ENCODE measurements at regions not wholly inside any gene's neighbourhood (a gene's known extent, or its start where the extent isn't known, plus 50 kb on each side); places are given as distances from the start of the nearest gene placed in this dataset.

GRCh38 chr10:61138708-61139591 is 195.0 kb upstream of the RHOBTB1 start:
- DNase-seq = no peak

GRCh38 chr10:61136139-61136538 is 192.2 kb upstream of the RHOBTB1 start:
- no peak for DNase-seq

- DNase-seq = no peak
These were observed 191.3 kb upstream of the RHOBTB1 start for GRCh38 chr10:61135276-61135721.

GRCh38 chr10:61130366-61130765 is 186.4 kb upstream of the RHOBTB1 start:
- no peak for DNase-seq

- no peak for DNase-seq
These were observed 184.2 kb upstream of the RHOBTB1 start for GRCh38 chr10:61128196-61128595.

GRCh38 chr10:61125560-61126170 is 181.7 kb upstream of the RHOBTB1 start:
- peak; percentile 11 for DNase-seq

GRCh38 chr10:61124756-61125530 is 181.0 kb upstream of the RHOBTB1 start:
- no peak for DNase-seq

- DNase-seq = no peak
These were observed 176.8 kb upstream of the RHOBTB1 start for GRCh38 chr10:61120805-61121204.

- no peak for DNase-seq
These were observed 175.6 kb upstream of the RHOBTB1 start for GRCh38 chr10:61119573-61119972.

GRCh38 chr10:61115897-61116296 is 171.9 kb upstream of the RHOBTB1 start:
- no peak for DNase-seq

- DNase-seq = no peak
These were observed 168.8 kb upstream of the RHOBTB1 start for GRCh38 chr10:61112771-61113170.

GRCh38 chr10:61110936-61111335 is 167.0 kb upstream of the RHOBTB1 start:
- DNase-seq = no peak

GRCh38 chr10:61110188-61110844 is 166.3 kb upstream of the RHOBTB1 start:
- no peak for DNase-seq

GRCh38 chr10:61108915-61109314 is 164.9 kb upstream of the RHOBTB1 start:
- DNase-seq = no peak

- DNase-seq = peak; percentile 6
These were observed 156.9 kb upstream of the RHOBTB1 start for GRCh38 chr10:61100887-61101286.

GRCh38 chr10:61099756-61100155 is 155.8 kb upstream of the RHOBTB1 start:
- DNase-seq = no peak

- DNase-seq = no peak
These were observed 155.0 kb upstream of the RHOBTB1 start for GRCh38 chr10:61098966-61099365.

GRCh38 chr10:61097026-61097425 is 153.0 kb upstream of the RHOBTB1 start:
- DNase-seq = no peak

GRCh38 chr10:61096056-61096455 is 152.1 kb upstream of the RHOBTB1 start:
- no peak for DNase-seq

GRCh38 chr10:61091531-61091930 is 147.5 kb upstream of the RHOBTB1 start:
- no peak for DNase-seq

- DNase-seq = no peak
These were observed 145.3 kb upstream of the RHOBTB1 start for GRCh38 chr10:61089251-61089650.

GRCh38 chr10:61084493-61084892 is 140.5 kb upstream of the RHOBTB1 start:
- no peak for DNase-seq

GRCh38 chr10:61081301-61081700 is 137.3 kb upstream of the RHOBTB1 start:
- no peak for DNase-seq
